COR-L47 (cell line): ENCODE measurements at regions not wholly inside any gene's neighbourhood (a gene's known extent, or its start where the extent isn't known, plus 50 kb on each side); places are given as distances from the start of the nearest gene placed in this dataset.
"Not testable (repeated sequence)": the region's sequence is repeated elsewhere in the genome, so short reads cannot be mapped to it uniquely, and the experiment has no call there.

Source experiments
- DNase-seq: peaks from one replicate; lab custom pipeline; 2025; lab: John Stamatoyannopoulos, UW

DNA sequence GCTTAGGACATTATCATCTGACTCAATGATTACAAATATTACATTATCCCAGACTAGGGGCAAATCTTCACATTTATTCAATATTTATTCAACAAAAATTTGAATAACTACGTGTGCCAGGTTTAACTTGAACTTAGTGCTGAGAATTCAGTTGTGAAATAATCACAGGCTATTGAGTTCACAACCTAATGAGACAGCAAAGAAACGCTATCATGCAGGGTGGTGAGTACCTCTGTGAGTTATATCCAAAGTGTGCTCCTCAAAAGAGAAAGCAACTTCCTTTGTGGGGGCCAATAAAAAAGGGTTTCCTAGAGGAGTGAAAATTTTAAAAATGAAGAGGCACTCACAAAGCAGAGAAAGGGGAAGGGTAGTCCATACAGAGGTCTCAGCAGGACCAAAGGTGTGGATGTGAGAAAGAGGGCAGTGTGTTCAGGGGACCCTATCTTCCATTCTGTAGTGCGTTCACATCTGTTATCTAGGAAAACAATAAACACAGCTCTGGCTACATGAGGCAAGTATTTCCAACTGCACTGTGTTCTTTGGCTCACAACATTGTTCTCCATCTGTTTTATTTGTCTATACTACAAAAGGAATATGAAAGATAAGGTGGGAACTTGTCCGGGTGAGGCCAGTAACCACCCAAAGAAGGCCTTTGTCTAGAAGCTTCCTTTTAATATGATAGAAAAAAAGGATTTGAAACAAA lies 155.4 kb upstream of the MARCKS start:
- DNase-seq: no peak

GRCh38 chr6:113707194-113707593 lies 150.0 kb upstream of the MARCKS start:
- no peak for DNase-seq

GRCh38 chr6:113709936-113710509 lies 147.1 kb upstream of the MARCKS start:
- no peak for DNase-seq

DNA sequence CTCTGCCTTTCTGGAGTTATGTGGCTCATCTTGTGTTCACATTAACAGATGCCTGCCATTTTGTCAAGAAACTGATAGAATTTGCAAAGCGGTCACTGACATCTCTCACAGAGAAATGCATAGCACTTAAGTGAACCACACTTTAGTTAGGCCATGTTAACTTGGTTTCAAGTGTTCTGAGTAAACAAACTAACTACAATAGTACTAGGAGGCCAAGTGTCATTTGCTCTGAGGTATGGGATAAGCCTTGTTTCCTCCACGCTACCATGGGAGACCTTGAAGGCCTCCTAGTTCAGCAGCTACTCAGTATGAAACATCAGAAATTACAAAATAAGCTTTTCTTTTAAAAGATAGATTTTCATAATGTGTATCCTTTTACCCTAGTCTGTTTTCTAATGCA lies 143.5 kb upstream of the MARCKS start:
- DNase-seq: no peak

DNA sequence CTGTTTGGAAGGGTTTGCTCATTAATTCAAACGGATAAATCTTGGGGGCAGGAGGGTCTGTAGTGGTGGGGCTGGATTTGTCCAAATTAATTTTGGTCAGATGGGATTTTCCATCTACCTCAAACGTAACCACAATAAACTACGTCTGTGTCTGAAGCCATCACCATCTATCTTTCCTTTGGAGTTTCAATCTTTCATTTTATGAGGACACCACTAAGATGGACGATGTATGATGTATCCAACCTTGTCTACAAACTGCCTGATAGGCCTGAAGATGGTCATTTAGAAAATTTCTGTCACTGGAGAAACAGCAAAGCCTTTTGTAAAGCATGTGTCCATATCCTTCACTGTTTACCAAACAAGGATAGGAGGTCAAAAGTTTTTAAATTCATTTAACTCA lies 138.6 kb upstream of the MARCKS start:
- DNase-seq: no peak

DNA sequence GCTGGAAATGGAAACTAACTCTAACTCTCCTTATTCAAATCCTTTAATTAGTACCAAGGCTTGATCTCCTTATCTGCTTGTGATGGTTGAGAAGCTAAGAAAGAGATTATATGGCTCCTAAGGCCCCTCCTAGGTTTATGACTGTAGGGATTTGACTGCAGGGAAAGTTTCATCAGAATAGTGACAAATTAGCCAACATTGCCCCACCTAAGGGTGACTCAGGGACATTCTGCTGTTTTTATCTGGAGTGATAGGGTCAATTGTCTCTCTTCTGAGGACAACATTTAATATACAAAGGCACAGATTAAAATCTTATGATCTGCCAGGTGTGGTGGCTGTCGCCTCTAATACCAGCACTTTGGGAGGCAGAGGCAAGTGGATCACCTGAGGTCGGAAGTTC lies 138.1 kb upstream of the MARCKS start:
- no peak for DNase-seq

GRCh38 chr6:113719545-113719944 lies 137.6 kb upstream of the MARCKS start:
- DNase-seq: no peak

DNA sequence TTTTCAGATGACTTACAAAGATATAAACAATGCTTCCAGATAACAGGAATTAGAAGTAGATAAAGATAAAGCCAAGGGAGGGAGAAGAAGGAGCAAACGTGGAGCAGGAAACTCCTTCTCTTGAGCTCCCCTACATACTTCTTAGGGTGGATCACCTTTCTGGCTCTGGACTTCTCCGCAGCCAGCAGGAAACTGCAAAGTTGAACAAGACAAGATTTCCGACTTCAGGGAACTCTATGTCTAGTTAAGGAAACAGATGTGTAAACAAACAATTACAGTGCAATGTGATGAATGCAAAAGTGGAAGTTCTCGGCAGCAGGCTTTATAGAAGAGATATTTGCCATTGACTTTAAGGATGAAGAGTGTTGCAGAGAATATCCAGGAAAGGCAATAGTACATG lies 134.0 kb upstream of the MARCKS start:
- no peak for DNase-seq

DNA sequence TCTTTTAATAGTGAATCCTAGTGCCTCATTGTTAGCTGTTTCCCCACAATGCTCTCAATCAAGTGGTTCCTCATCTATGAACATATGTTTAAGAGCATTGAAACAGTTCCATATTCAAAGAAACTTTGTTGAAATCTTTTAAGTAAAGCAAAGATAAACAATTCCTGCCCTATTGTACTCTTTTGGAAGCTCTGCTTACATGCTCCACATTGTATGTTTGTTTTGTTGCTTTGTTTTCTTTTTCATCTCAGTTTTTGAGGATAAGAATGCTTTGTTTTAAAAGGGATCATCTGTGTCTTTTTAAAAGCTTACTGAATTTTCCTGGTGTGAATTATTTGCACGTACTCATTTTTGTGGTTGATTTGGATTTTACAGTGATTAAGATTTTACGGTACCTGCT lies 132.2 kb upstream of the MARCKS start:
- not testable (repeated sequence) for DNase-seq

- no peak for DNase-seq
Observed at GRCh38 chr6:113731541-113731940, 125.6 kb upstream of the MARCKS start.

DNA sequence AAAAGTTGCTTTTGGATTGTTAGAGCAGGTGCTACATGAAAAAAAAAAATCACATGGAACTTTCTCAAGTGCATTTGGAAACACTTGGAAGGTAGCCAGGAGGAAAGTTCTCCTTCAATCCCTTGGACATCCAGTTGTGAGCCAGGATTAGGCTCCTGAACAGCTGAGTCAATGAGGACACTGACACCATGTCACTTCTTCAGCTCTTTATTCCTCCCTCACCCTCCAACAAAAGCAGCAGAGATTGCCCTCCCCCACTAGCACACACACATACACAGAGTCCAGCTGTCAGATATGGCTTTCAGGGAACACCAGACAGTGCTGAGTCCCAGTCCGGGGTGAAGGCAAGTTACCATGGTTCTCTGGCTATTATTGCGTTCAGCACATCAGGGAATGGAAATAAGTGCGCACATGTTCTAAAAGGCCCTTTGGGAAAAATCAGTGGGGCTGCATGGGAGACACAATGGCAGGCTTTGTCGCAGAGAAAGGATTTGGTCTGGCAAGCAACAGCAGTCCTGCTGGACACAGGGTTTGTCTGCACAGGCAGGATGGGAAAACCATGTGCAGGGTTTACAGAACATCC lies 124.7 kb upstream of the MARCKS start:
- DNase-seq: no peak

DNA sequence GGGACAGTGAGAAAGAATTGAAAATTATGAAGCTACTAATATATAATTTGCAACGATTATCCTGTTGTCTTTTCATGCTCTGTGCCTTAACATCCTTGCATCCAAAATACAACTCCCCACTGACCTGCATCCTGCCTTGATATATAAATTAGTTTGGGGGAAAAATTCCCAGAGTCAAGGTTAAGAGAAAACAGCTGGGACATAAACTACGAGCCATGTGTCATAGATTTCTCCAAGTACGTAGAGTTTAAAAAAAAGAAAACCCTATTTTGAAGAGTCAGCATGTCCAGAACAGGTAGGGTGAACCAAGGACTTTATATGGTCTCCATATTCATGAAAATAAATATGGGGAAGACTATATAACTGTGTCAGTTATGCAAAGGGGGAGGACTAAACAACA lies 123.8 kb upstream of the MARCKS start:
- DNase-seq: no peak

- no peak for DNase-seq
Observed at GRCh38 chr6:113734982-113735381, 122.2 kb upstream of the MARCKS start.

GRCh38 chr6:113735491-113735890 lies 121.7 kb upstream of the MARCKS start:
- DNase-seq: no peak

GRCh38 chr6:113736978-113737377 lies 120.2 kb upstream of the MARCKS start:
- no peak for DNase-seq

DNA sequence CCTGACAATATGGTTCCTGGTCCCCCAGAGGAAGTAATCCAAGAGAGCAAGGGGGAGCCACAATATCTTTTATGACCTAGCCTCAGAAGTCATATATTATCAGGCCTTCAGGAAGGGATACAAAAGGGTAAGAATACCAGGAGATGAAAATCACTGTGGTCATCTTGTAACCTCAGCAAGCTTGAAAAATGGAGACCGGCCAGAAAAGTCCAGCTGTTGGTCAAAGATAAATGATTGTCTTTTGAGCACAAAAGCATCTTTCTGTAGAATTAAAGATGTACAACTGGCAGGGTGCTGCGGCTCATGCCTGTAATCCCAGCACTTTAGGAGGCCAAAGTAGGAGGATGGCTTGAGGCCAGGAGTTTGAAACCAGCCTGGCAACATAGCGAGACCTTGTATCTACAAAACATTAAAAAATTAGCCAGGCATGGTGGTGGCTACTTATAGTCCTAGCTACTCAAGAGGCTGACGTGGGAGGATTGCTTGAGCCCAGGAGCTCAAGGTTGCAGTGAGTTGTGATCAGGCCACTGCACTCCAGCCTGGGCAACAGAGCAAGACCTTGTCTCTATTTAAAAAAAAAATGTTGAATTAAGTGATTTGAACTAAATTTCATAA lies 118.0 kb upstream of the MARCKS start:
- no peak for DNase-seq

GRCh38 chr6:113741651-113742050 lies 115.5 kb upstream of the MARCKS start:
- DNase-seq: no peak

- DNase-seq: no peak
Observed at GRCh38 chr6:113742342-113742741, 114.8 kb upstream of the MARCKS start.

DNA sequence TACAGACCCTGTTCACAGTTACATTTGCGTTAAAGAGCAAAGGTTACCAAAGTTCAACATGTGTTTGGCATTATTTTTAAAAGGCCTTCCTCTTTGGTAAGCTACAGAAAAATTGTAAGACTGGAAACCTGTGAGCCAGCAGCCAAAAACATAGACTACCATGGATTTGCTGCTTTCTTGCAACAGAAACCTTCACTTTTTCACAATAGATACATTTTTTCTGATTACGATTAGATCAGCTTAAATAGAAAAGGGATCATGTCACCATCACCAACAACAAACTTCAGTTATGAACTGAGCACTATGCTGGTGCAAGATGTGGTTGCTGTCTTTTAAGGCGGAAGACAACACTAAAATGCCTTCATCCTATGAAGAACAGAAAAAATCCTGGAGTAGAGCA lies 112.3 kb upstream of the MARCKS start:
- DNase-seq: no peak

DNA sequence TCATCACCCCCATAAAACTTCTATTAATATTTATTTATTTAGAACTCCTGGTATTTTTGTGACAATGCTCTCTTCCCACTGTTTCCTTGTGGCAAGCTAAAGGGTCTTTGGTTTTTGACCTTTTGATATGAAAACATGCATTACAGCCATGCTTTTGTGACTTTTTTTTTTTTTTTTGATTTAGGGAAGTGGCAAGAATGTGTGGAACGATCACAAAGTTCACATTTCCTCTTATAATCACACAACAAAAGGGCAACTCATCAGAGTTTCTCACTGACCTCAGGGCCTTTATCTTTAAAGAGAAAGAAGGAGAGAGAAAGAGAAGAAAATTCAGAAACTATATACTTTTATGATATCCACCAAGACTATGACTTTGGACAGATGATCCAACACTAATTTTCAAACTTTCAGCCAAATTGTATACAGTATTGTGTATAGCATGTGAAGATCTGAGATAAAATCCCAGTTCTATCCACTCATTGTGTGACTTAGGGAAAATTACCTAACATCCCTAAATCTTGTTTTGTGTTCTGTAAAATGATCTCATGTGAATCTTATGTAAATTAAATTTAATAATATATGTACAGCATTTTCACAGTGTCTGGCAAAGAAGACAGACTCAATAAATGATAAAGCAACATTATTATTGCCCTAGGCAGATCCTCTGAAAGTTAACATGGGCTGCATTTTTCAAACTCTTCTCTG lies 106.8 kb upstream of the MARCKS start:
- DNase-seq: no peak

GRCh38 chr6:113754291-113754690 lies 102.9 kb upstream of the MARCKS start:
- no peak for DNase-seq

DNA sequence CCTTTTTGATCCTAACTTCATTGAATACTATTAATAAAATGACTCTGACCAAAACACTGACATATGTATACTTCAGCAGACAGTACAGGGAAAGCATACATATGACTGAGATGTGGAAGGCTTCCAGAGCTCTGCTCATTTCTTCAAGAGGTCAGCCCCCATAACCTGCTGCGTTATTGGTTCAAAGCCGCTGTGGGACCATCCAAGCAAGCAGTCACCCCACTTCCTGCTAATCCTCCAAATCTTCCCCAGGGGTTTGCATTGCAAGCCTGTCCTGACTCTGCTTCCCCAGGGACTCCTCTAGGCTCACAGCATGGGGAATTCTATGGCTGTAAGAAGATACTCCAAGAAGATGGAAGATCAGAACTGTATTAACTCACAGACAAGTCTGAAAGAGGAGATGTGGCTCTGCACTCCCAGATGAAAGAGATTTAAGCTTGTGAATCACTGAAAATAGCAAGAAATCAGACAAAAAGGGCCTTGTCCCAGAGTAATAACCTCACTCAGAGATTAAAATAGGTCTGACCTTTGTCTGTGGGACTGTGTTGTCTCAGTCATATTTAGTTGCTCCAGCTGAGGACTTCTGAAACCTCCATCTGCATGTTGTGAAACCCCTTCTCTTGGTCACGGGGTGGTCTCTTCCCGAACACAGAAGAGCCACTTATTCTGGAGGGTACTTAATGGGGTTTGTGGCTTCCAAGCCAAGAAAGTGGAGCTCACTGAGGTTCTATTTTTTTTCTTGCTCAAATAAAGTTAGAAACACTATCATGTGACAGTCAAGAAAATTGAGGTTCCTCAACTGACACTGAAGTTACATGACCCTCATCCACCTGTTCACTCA lies 101.5 kb upstream of the MARCKS start:
- DNase-seq: no peak
